ENCODE measurements at regions not wholly inside any gene's neighbourhood (a gene's known extent, or its start where the extent isn't known, plus 50 kb on each side); places are given as distances from the start of the nearest gene placed in this dataset.
"Not testable (repeated sequence)": the region's sequence is repeated elsewhere in the genome, so short reads cannot be mapped to it uniquely, and the experiment has no call there.

- no peaks in the 10 kb centered on the region for H3K27me3 Mint-ChIP-seq
- no peak overlapping the region for H3K27ac ChIP-seq (ENCODE audit: insufficient read depth, low read length, poor library complexity, severe bottlenecking)
- H3K27ac Mint-ChIP-seq = no peak overlapping the region
- H3K36me3 Mint-ChIP-seq = no peaks in the 10 kb centered on the region
- no peaks in the 10 kb centered on the region for H3K9me3 Mint-ChIP-seq
- no peaks in the 10 kb centered on the region for H3K4me1 Mint-ChIP-seq
- no peaks in the 10 kb centered on the region for H3K27me3 ChIP-seq (ENCODE audit: control insufficient read depth, insufficient read depth, low read length)
- H3K4me1 ChIP-seq (ENCODE audit: control insufficient read depth, insufficient read depth, low read length, poor library complexity, severe bottlenecking) = no peaks in the 10 kb centered on the region
- no peak for ATAC-seq (ENCODE audit: low read depth in 2 of 2)
- DNase-seq = no peak
- H3K9me3 ChIP-seq (ENCODE audit: control insufficient read depth in 2 of 2, low read length in 2 of 2) = no peaks in the 10 kb centered on the region
- no peak overlapping the region for H3K4me3 ChIP-seq (ENCODE audit: low read depth, low read length)
- H3K4me3 Mint-ChIP-seq = no peak overlapping the region
- no peaks in the 10 kb centered on the region for H3K36me3 ChIP-seq (ENCODE audit: control insufficient read depth, insufficient read depth, low read length)
Observed at GRCh38 chr20:51926670-51927305, 124.5 kb upstream of the SALL4 start.

GRCh38 chr20:51924509-51924908 lies 122.2 kb upstream of the SALL4 start:
- Mint-ChIP-seq H3K27ac (no peak overlapping the region), H3K36me3 (no peaks in the 10 kb centered on the region), H3K4me1 (no peaks in the 10 kb centered on the region), H3K4me3 (no peak overlapping the region), H3K9me3 (peaks cover 0 to 1% (median 0%) of the 10 kb centered on the region in 7 donors), H3K27me3 (peaks cover 4% of the 10 kb centered on the region)
- Histone ChIP-seq H3K36me3 (ENCODE audit: control insufficient read depth, insufficient read depth, low read length) (no peaks in the 10 kb centered on the region), H3K27ac (ENCODE audit: insufficient read depth, low read length, poor library complexity, severe bottlenecking) (no peak overlapping the region), H3K4me3 (ENCODE audit: low read depth, low read length) (no peak overlapping the region), H3K27me3 (ENCODE audit: control insufficient read depth, insufficient read depth, low read length) (no peaks in the 10 kb centered on the region), H3K4me1 (ENCODE audit: control insufficient read depth, insufficient read depth, low read length, poor library complexity, severe bottlenecking) (no peaks in the 10 kb centered on the region), H3K9me3 (ENCODE audit: control insufficient read depth in 2 of 2, low read length in 2 of 2) (no peaks in the 10 kb centered on the region)
- ATAC-seq (ENCODE audit: low read depth in 2 of 2) = no peak
- no peak for DNase-seq

GRCh38 chr20:51923633-51924032 lies 121.3 kb upstream of the SALL4 start:
- Histone ChIP-seq H3K4me1 (ENCODE audit: control insufficient read depth, insufficient read depth, low read length, poor library complexity, severe bottlenecking) (no peaks in the 10 kb centered on the region), H3K9me3 (ENCODE audit: control insufficient read depth in 2 of 2, low read length in 2 of 2) (no peaks in the 10 kb centered on the region), H3K27me3 (ENCODE audit: control insufficient read depth, insufficient read depth, low read length) (no peaks in the 10 kb centered on the region), H3K27ac (ENCODE audit: insufficient read depth, low read length, poor library complexity, severe bottlenecking) (no peak overlapping the region), H3K36me3 (ENCODE audit: control insufficient read depth, insufficient read depth, low read length) (no peaks in the 10 kb centered on the region), H3K4me3 (ENCODE audit: low read depth, low read length) (no peak overlapping the region)
- Mint-ChIP-seq H3K27me3 (peaks cover 4% of the 10 kb centered on the region), H3K36me3 (no peaks in the 10 kb centered on the region), H3K4me1 (no peaks in the 10 kb centered on the region), H3K27ac (no peak overlapping the region), H3K4me3 (no peak overlapping the region), H3K9me3 (peaks cover 0 to 1% (median 0%) of the 10 kb centered on the region in 7 donors)
- ATAC-seq (ENCODE audit: low read depth in 2 of 2) = no peak
- no peak for DNase-seq

GRCh38 chr20:51922812-51923211 lies 120.5 kb upstream of the SALL4 start:
- H3K36me3 Mint-ChIP-seq; ATAC-seq (ENCODE audit: low read depth in 2 of 2); H3K27me3 ChIP-seq (ENCODE audit: control insufficient read depth, insufficient read depth, low read length); H3K27ac Mint-ChIP-seq; H3K36me3 ChIP-seq (ENCODE audit: control insufficient read depth, insufficient read depth, low read length); H3K27ac ChIP-seq (ENCODE audit: insufficient read depth, low read length, poor library complexity, severe bottlenecking); H3K4me3 ChIP-seq (ENCODE audit: low read depth, low read length); H3K9me3 Mint-ChIP-seq; H3K4me3 Mint-ChIP-seq; DNase-seq; H3K4me1 ChIP-seq (ENCODE audit: control insufficient read depth, insufficient read depth, low read length, poor library complexity, severe bottlenecking); H3K9me3 ChIP-seq (ENCODE audit: control insufficient read depth in 2 of 2, low read length in 2 of 2); H3K4me1 Mint-ChIP-seq; H3K27me3 Mint-ChIP-seq: not testable (repeated sequence)

- no peaks in the 10 kb centered on the region for H3K9me3 ChIP-seq (ENCODE audit: control insufficient read depth in 2 of 2, low read length in 2 of 2)
- no peaks in the 10 kb centered on the region for H3K36me3 ChIP-seq (ENCODE audit: control insufficient read depth, insufficient read depth, low read length)
- DNase-seq = no peak
- no peaks in the 10 kb centered on the region for H3K4me1 Mint-ChIP-seq
- H3K27me3 ChIP-seq (ENCODE audit: control insufficient read depth, insufficient read depth, low read length) = no peaks in the 10 kb centered on the region
- H3K36me3 Mint-ChIP-seq = no peaks in the 10 kb centered on the region
- peaks cover 13% of the 10 kb centered on the region for H3K27me3 Mint-ChIP-seq
- no peak for ATAC-seq (ENCODE audit: low read depth in 2 of 2)
- H3K9me3 Mint-ChIP-seq = peaks cover 0 to 1% (median 0%) of the 10 kb centered on the region in 7 donors
- no peak overlapping the region for H3K4me3 ChIP-seq (ENCODE audit: low read depth, low read length)
- H3K4me3 Mint-ChIP-seq = no peak overlapping the region
- H3K4me1 ChIP-seq (ENCODE audit: control insufficient read depth, insufficient read depth, low read length, poor library complexity, severe bottlenecking) = no peaks in the 10 kb centered on the region
- no peak overlapping the region for H3K27ac ChIP-seq (ENCODE audit: insufficient read depth, low read length, poor library complexity, severe bottlenecking)
- H3K27ac Mint-ChIP-seq = no peak overlapping the region
Observed at GRCh38 chr20:51918561-51918960, 116.2 kb upstream of the SALL4 start.

- no peak overlapping the region for H3K4me3 ChIP-seq (ENCODE audit: low read depth, low read length)
- H3K9me3 Mint-ChIP-seq = peaks cover 0 to 1% (median 0%) of the 10 kb centered on the region in 7 donors
- H3K4me1 ChIP-seq (ENCODE audit: control insufficient read depth, insufficient read depth, low read length, poor library complexity, severe bottlenecking) = no peaks in the 10 kb centered on the region
- no peak overlapping the region for H3K27ac ChIP-seq (ENCODE audit: insufficient read depth, low read length, poor library complexity, severe bottlenecking)
- no peaks in the 10 kb centered on the region for H3K36me3 Mint-ChIP-seq
- no peak overlapping the region for H3K27ac Mint-ChIP-seq
- H3K36me3 ChIP-seq (ENCODE audit: control insufficient read depth, insufficient read depth, low read length) = no peaks in the 10 kb centered on the region
- H3K4me3 Mint-ChIP-seq = no peak overlapping the region
- peaks cover 13% of the 10 kb centered on the region for H3K27me3 Mint-ChIP-seq
- H3K9me3 ChIP-seq (ENCODE audit: control insufficient read depth in 2 of 2, low read length in 2 of 2) = no peaks in the 10 kb centered on the region
- ATAC-seq (ENCODE audit: low read depth in 2 of 2) = no peak
- H3K27me3 ChIP-seq (ENCODE audit: control insufficient read depth, insufficient read depth, low read length) = no peaks in the 10 kb centered on the region
- H3K4me1 Mint-ChIP-seq = no peaks in the 10 kb centered on the region
- no peak for DNase-seq
Observed at GRCh38 chr20:51917886-51918535, 115.7 kb upstream of the SALL4 start.

GRCh38 chr20:51916244-51916643 lies 113.9 kb upstream of the SALL4 start:
- ATAC-seq (ENCODE audit: low read depth in 2 of 2) (no peak), DNase-seq (no peak)
- Mint-ChIP-seq H3K36me3 (no peaks in the 10 kb centered on the region), H3K27me3 (peaks cover 11% of the 10 kb centered on the region), H3K4me3 (no peak overlapping the region), H3K4me1 (no peaks in the 10 kb centered on the region), H3K27ac (no peak overlapping the region), H3K9me3 (peaks cover 0 to 1% (median 0%) of the 10 kb centered on the region in 7 donors)
- Histone ChIP-seq H3K4me3 (ENCODE audit: low read depth, low read length) (no peak overlapping the region), H3K27me3 (ENCODE audit: control insufficient read depth, insufficient read depth, low read length) (no peaks in the 10 kb centered on the region), H3K4me1 (ENCODE audit: control insufficient read depth, insufficient read depth, low read length, poor library complexity, severe bottlenecking) (no peaks in the 10 kb centered on the region), H3K9me3 (ENCODE audit: control insufficient read depth in 2 of 2, low read length in 2 of 2) (no peaks in the 10 kb centered on the region), H3K36me3 (ENCODE audit: control insufficient read depth, insufficient read depth, low read length) (no peaks in the 10 kb centered on the region), H3K27ac (ENCODE audit: insufficient read depth, low read length, poor library complexity, severe bottlenecking) (no peak overlapping the region)

GRCh38 chr20:51914758-51915157 lies 112.4 kb upstream of the SALL4 start:
- H3K36me3 Mint-ChIP-seq = no peaks in the 10 kb centered on the region
- Histone ChIP-seq H3K27ac (ENCODE audit: insufficient read depth, low read length, poor library complexity, severe bottlenecking) (no peak overlapping the region), H3K27me3 (ENCODE audit: control insufficient read depth, insufficient read depth, low read length) (no peaks in the 10 kb centered on the region), H3K4me3 (ENCODE audit: low read depth, low read length) (no peak overlapping the region), H3K36me3 (ENCODE audit: control insufficient read depth, insufficient read depth, low read length) (no peaks in the 10 kb centered on the region), H3K4me1 (ENCODE audit: control insufficient read depth, insufficient read depth, low read length, poor library complexity, severe bottlenecking) (no peaks in the 10 kb centered on the region), H3K9me3 (ENCODE audit: control insufficient read depth in 2 of 2, low read length in 2 of 2) (no peaks in the 10 kb centered on the region)
- no peak for DNase-seq
- no peaks in the 10 kb centered on the region for H3K4me1 Mint-ChIP-seq
- no peak overlapping the region for H3K4me3 Mint-ChIP-seq
- peaks cover 11% of the 10 kb centered on the region for H3K27me3 Mint-ChIP-seq
- no peak for ATAC-seq (ENCODE audit: low read depth in 2 of 2)
- H3K9me3 Mint-ChIP-seq = no peaks in the 10 kb centered on the region
- no peak overlapping the region for H3K27ac Mint-ChIP-seq

Data from CD4-positive, CD25-positive, alpha-beta regulatory T cell (primary cell).